ENCODE measurements at regions not wholly inside any gene's neighbourhood (a gene's known extent, or its start where the extent isn't known, plus 50 kb on each side); places are given as distances from the start of the nearest gene placed in this dataset.
"Not testable (repeated sequence)": the region's sequence is repeated elsewhere in the genome, so short reads cannot be mapped to it uniquely, and the experiment has no call there.

- TF ChIP-seq CTCF (IDR thresholded peaks at IDR 0.05) (no peak), ZFX (IDR thresholded peaks at IDR 0.05; ENCODE audit: borderline replicate concordance) (no peak)
- no peak overlapping the region for H3K27ac ChIP-seq
Measured at GRCh38 chr6:133779916-133780695, 108.8 kb upstream of the TCF21 start.

- no peak for TF ChIP-seq ZFX (IDR thresholded peaks at IDR 0.05; ENCODE audit: borderline replicate concordance)
- no peak for TF ChIP-seq CTCF (IDR thresholded peaks at IDR 0.05)
- H3K27ac ChIP-seq, result no peak overlapping the region
Measured at GRCh38 chr6:133786016-133786415, 102.9 kb upstream of the TCF21 start.

- TF ChIP-seq CTCF (IDR thresholded peaks at IDR 0.05), result no peak
- no peak overlapping the region for H3K27ac ChIP-seq
Measured at GRCh38 chr6:133787122-133787521, 101.8 kb upstream of the TCF21 start.

- H3K27ac ChIP-seq, result no peak overlapping the region
- no peak for TF ChIP-seq ZFX (IDR thresholded peaks at IDR 0.05; ENCODE audit: borderline replicate concordance)
- no peak for TF ChIP-seq CTCF (IDR thresholded peaks at IDR 0.05)
Measured at GRCh38 chr6:133787859-133788505, 100.9 kb upstream of the TCF21 start.

GRCh38 chr6:133788556-133788955 is 100.4 kb upstream of the TCF21 start:
- no peak overlapping the region for H3K27ac ChIP-seq
- no peak for TF ChIP-seq CTCF (IDR thresholded peaks at IDR 0.05)
- TF ChIP-seq ZFX (IDR thresholded peaks at IDR 0.05; ENCODE audit: borderline replicate concordance), result no peak

GRCh38 chr6:133789449-133789848 is 99.5 kb upstream of the TCF21 start:
- not testable (repeated sequence) for H3K27ac ChIP-seq

GRCh38 chr6:133790756-133791155 is 98.2 kb upstream of the TCF21 start:
- not testable (repeated sequence) for H3K27ac ChIP-seq

- H3K27ac ChIP-seq, result not testable (repeated sequence)
Measured at GRCh38 chr6:133795051-133795450, 93.9 kb upstream of the TCF21 start.

GRCh38 chr6:133796235-133796634 is 92.7 kb upstream of the TCF21 start:
- H3K27ac ChIP-seq, result no peak overlapping the region
- TF ChIP-seq ZFX (IDR thresholded peaks at IDR 0.05; ENCODE audit: borderline replicate concordance), result no peak
- no peak for TF ChIP-seq CTCF (IDR thresholded peaks at IDR 0.05)
